ENCODE measurements at regions not wholly inside any gene's neighbourhood (a gene's known extent, or its start where the extent isn't known, plus 50 kb on each side); places are given as distances from the start of the nearest gene placed in this dataset.
A peak's percentile ranks its signal among the peaks of the same experiment; 100 is the strongest.

- Mint-ChIP-seq H3K27me3 (ENCODE audit: low read depth) (peaks cover 3% of the 10 kb centered on the region), H3K9me3 (no peaks in the 10 kb centered on the region), H3K4me1 (ENCODE audit: low read depth) (no peaks in the 10 kb centered on the region), H3K36me3 (ENCODE audit: insufficient read depth) (no peaks in the 10 kb centered on the region), H3K4me3 (no peak overlapping the region)
- no peak for ATAC-seq
- no peak for DNase-seq
These were observed 599.5 kb upstream of the PTGER4 start for GRCh38 chr5:40080191-40080590.

- Mint-ChIP-seq H3K4me1 (ENCODE audit: low read depth) (no peaks in the 10 kb centered on the region), H3K36me3 (ENCODE audit: insufficient read depth) (no peaks in the 10 kb centered on the region)
These were observed 600.7 kb upstream of the PTGER4 start for GRCh38 chr5:40078898-40079575.

GRCh38 chr5:40074826-40075225 is 604.9 kb upstream of the PTGER4 start:
- no peaks in the 10 kb centered on the region for H3K9me3 Mint-ChIP-seq
- no peaks in the 10 kb centered on the region for H3K36me3 Mint-ChIP-seq (ENCODE audit: insufficient read depth)
- ATAC-seq, result no peak

More at GRCh38 chr5:40078898-40079575, 600.7 kb upstream of the PTGER4 start:
- ATAC-seq, result no peak
- Mint-ChIP-seq H3K27me3 (ENCODE audit: low read depth) (peaks cover 3% of the 10 kb centered on the region), H3K4me3 (no peak overlapping the region), H3K9me3 (no peaks in the 10 kb centered on the region)
- no peak for DNase-seq

GRCh38 chr5:40073927-40074326 is 605.8 kb upstream of the PTGER4 start:
- no peak for DNase-seq
- H3K27me3 Mint-ChIP-seq (ENCODE audit: low read depth), result no peaks in the 10 kb centered on the region

More at GRCh38 chr5:40074826-40075225, 604.9 kb upstream of the PTGER4 start:
- DNase-seq, result no peak
- H3K27me3 Mint-ChIP-seq (ENCODE audit: low read depth), result no peaks in the 10 kb centered on the region
- H3K4me3 Mint-ChIP-seq, result no peak overlapping the region
- no peaks in the 10 kb centered on the region for H3K4me1 Mint-ChIP-seq (ENCODE audit: low read depth)

GRCh38 chr5:40071870-40072269 is 607.8 kb upstream of the PTGER4 start:
- H3K36me3 Mint-ChIP-seq (ENCODE audit: insufficient read depth), result no peaks in the 10 kb centered on the region
- no peaks in the 10 kb centered on the region for H3K9me3 Mint-ChIP-seq
- H3K4me1 Mint-ChIP-seq (ENCODE audit: low read depth), result no peaks in the 10 kb centered on the region
- no peak overlapping the region for H3K4me3 Mint-ChIP-seq
- H3K27me3 Mint-ChIP-seq (ENCODE audit: low read depth), result no peaks in the 10 kb centered on the region
- ATAC-seq, result no peak
- DNase-seq, result no peak

More at GRCh38 chr5:40073927-40074326, 605.8 kb upstream of the PTGER4 start:
- H3K4me1 Mint-ChIP-seq (ENCODE audit: low read depth), result no peaks in the 10 kb centered on the region
- ATAC-seq, result no peak
- no peaks in the 10 kb centered on the region for H3K9me3 Mint-ChIP-seq
- H3K36me3 Mint-ChIP-seq (ENCODE audit: insufficient read depth), result no peaks in the 10 kb centered on the region
- H3K4me3 Mint-ChIP-seq, result no peak overlapping the region

GRCh38 chr5:40066616-40067015 is 613.1 kb upstream of the PTGER4 start:
- H3K27me3 Mint-ChIP-seq (ENCODE audit: low read depth), result no peaks in the 10 kb centered on the region
- ATAC-seq (no peak), DNase-seq (no peak)
- H3K36me3 Mint-ChIP-seq (ENCODE audit: insufficient read depth), result no peaks in the 10 kb centered on the region
- no peaks in the 10 kb centered on the region for H3K4me1 Mint-ChIP-seq (ENCODE audit: low read depth)
- H3K9me3 Mint-ChIP-seq, result no peaks in the 10 kb centered on the region
- H3K4me3 Mint-ChIP-seq, result no peak overlapping the region

- Mint-ChIP-seq H3K9me3 (no peaks in the 10 kb centered on the region), H3K4me3 (no peak overlapping the region), H3K36me3 (ENCODE audit: insufficient read depth) (no peaks in the 10 kb centered on the region), H3K4me1 (ENCODE audit: low read depth) (peaks cover 2% of the 10 kb centered on the region), H3K27me3 (ENCODE audit: low read depth) (no peaks in the 10 kb centered on the region)
- ATAC-seq, result no peak
- no peak for DNase-seq
These were observed 626.9 kb upstream of the PTGER4 start for GRCh38 chr5:40052808-40053207.

GRCh38 chr5:40046792-40047191 is 622.0 kb upstream of the DAB2 start:
- H3K9me3 Mint-ChIP-seq, result no peaks in the 10 kb centered on the region
- no peak overlapping the region for H3K4me3 Mint-ChIP-seq
- ATAC-seq (no peak), DNase-seq (no peak)
- H3K27me3 Mint-ChIP-seq (ENCODE audit: low read depth), result peaks cover 2% of the 10 kb centered on the region
- H3K36me3 Mint-ChIP-seq (ENCODE audit: insufficient read depth), result no peaks in the 10 kb centered on the region
- peaks cover 1% of the 10 kb centered on the region for H3K4me1 Mint-ChIP-seq (ENCODE audit: low read depth)

- ATAC-seq, result no peak
These were observed 620.6 kb upstream of the DAB2 start for GRCh38 chr5:40045429-40045828.

GRCh38 chr5:40043916-40044315 is 619.1 kb upstream of the DAB2 start:
- peaks cover 1% of the 10 kb centered on the region for H3K4me1 Mint-ChIP-seq (ENCODE audit: low read depth)
- no peak overlapping the region for H3K4me3 Mint-ChIP-seq
- H3K27me3 Mint-ChIP-seq (ENCODE audit: low read depth), result peaks cover 2% of the 10 kb centered on the region
- no peaks in the 10 kb centered on the region for H3K9me3 Mint-ChIP-seq
- DNase-seq (no peak), ATAC-seq (no peak)
- H3K36me3 Mint-ChIP-seq (ENCODE audit: insufficient read depth), result no peaks in the 10 kb centered on the region

More at GRCh38 chr5:40045429-40045828, 620.6 kb upstream of the DAB2 start:
- Mint-ChIP-seq H3K27me3 (ENCODE audit: low read depth) (peaks cover 2% of the 10 kb centered on the region), H3K4me1 (ENCODE audit: low read depth) (peaks cover 1% of the 10 kb centered on the region), H3K36me3 (ENCODE audit: insufficient read depth) (no peaks in the 10 kb centered on the region), H3K4me3 (no peak overlapping the region), H3K9me3 (no peaks in the 10 kb centered on the region)
- DNase-seq, result no peak

GRCh38 chr5:40041452-40041851 is 616.7 kb upstream of the DAB2 start:
- ATAC-seq (no peak), DNase-seq (no peak)
- Mint-ChIP-seq H3K27me3 (ENCODE audit: low read depth) (peaks cover 2% of the 10 kb centered on the region), H3K9me3 (no peaks in the 10 kb centered on the region), H3K4me3 (no peak overlapping the region), H3K36me3 (ENCODE audit: insufficient read depth) (no peaks in the 10 kb centered on the region), H3K4me1 (ENCODE audit: low read depth) (peaks cover 1% of the 10 kb centered on the region)

- Mint-ChIP-seq H3K36me3 (ENCODE audit: insufficient read depth) (no peaks in the 10 kb centered on the region), H3K4me1 (ENCODE audit: low read depth) (peaks cover 3% of the 10 kb centered on the region), H3K9me3 (no peaks in the 10 kb centered on the region), H3K4me3 (no peak overlapping the region), H3K27me3 (ENCODE audit: low read depth) (no peaks in the 10 kb centered on the region)
- DNase-seq, result no peak
- ATAC-seq, result no peak
These were observed 612.9 kb upstream of the DAB2 start for GRCh38 chr5:40037713-40038112.

GRCh38 chr5:40034441-40034840 is 609.7 kb upstream of the DAB2 start:
- no peaks in the 10 kb centered on the region for H3K36me3 Mint-ChIP-seq (ENCODE audit: insufficient read depth)
- DNase-seq (no peak), ATAC-seq (no peak)
- H3K4me1 Mint-ChIP-seq (ENCODE audit: low read depth), result peaks cover 5% of the 10 kb centered on the region
- no peaks in the 10 kb centered on the region for H3K9me3 Mint-ChIP-seq
- no peak overlapping the region for H3K4me3 Mint-ChIP-seq
- H3K27me3 Mint-ChIP-seq (ENCODE audit: low read depth), result no peaks in the 10 kb centered on the region

GRCh38 chr5:40033411-40033810 is 608.6 kb upstream of the DAB2 start:
- ATAC-seq (peak; percentile 38 to 40), DNase-seq (peak; percentile 5)
- no peaks in the 10 kb centered on the region for H3K27me3 Mint-ChIP-seq (ENCODE audit: low read depth)

GRCh38 chr5:40033009-40033408 is 608.2 kb upstream of the DAB2 start:
- Mint-ChIP-seq H3K4me1 (ENCODE audit: low read depth) (peaks cover 5% of the 10 kb centered on the region), H3K36me3 (ENCODE audit: insufficient read depth) (no peaks in the 10 kb centered on the region), H3K27me3 (ENCODE audit: low read depth) (no peaks in the 10 kb centered on the region), H3K4me3 (no peak overlapping the region), H3K9me3 (no peaks in the 10 kb centered on the region)
- no peak for ATAC-seq
- DNase-seq, result no peak

More at GRCh38 chr5:40033411-40033810, 608.6 kb upstream of the DAB2 start:
- H3K4me3 Mint-ChIP-seq, result no peak overlapping the region
- H3K36me3 Mint-ChIP-seq (ENCODE audit: insufficient read depth), result no peaks in the 10 kb centered on the region
- H3K9me3 Mint-ChIP-seq, result no peaks in the 10 kb centered on the region
- peaks cover 5% of the 10 kb centered on the region for H3K4me1 Mint-ChIP-seq (ENCODE audit: low read depth)
